ENCODE measurements at regions not wholly inside any gene's neighbourhood (a gene's known extent, or its start where the extent isn't known, plus 50 kb on each side); places are given as distances from the start of the nearest gene placed in this dataset.
A peak's percentile ranks its signal among the peaks of the same experiment; 100 is the strongest.
"Not testable (repeated sequence)": the region's sequence is repeated elsewhere in the genome, so short reads cannot be mapped to it uniquely, and the experiment has no call there.

GRCh38 chr2:149733936-149734685 is 146.5 kb upstream of the MMADHC start:
- DNase-seq: no peak

- DNase-seq: peak; percentile 4
These were observed 145.2 kb upstream of the MMADHC start for GRCh38 chr2:149732730-149733290.

- DNase-seq: no peak
These were observed 144.6 kb upstream of the MMADHC start for GRCh38 chr2:149732001-149732685.

GRCh38 chr2:149731079-149731478 is 143.5 kb upstream of the MMADHC start:
- no peak for DNase-seq

- DNase-seq: no peak
These were observed 142.0 kb upstream of the MMADHC start for GRCh38 chr2:149729586-149729985.

GRCh38 chr2:149727927-149728326 is 140.4 kb upstream of the MMADHC start:
- DNase-seq: no peak

- DNase-seq: no peak
These were observed 137.7 kb upstream of the MMADHC start for GRCh38 chr2:149725234-149725633.

GRCh38 chr2:149724091-149724490 is 136.5 kb upstream of the MMADHC start:
- DNase-seq: no peak

GRCh38 chr2:149720615-149721014 is 133.0 kb upstream of the MMADHC start:
- no peak for DNase-seq

GRCh38 chr2:149719695-149720094 is 132.1 kb upstream of the MMADHC start:
- DNase-seq: no peak

GRCh38 chr2:149716687-149717086 is 129.1 kb upstream of the MMADHC start:
- DNase-seq: no peak

GRCh38 chr2:149715894-149716293 is 128.3 kb upstream of the MMADHC start:
- no peak for DNase-seq

- DNase-seq: peak; percentile 29
These were observed 127.5 kb upstream of the MMADHC start for GRCh38 chr2:149715005-149715592.

GRCh38 chr2:149709496-149710263 is 122.1 kb upstream of the MMADHC start:
- DNase-seq: no peak

GRCh38 chr2:149703281-149703680 is 115.7 kb upstream of the MMADHC start:
- DNase-seq: no peak

- DNase-seq: no peak
These were observed 115.0 kb upstream of the MMADHC start for GRCh38 chr2:149702571-149702970.

- DNase-seq: no peak
These were observed 113.7 kb upstream of the MMADHC start for GRCh38 chr2:149701241-149701640.

- no peak for DNase-seq
These were observed 105.4 kb upstream of the MMADHC start for GRCh38 chr2:149692961-149693396.

- DNase-seq: no peak
These were observed 103.2 kb upstream of the MMADHC start for GRCh38 chr2:149690825-149691224.

- DNase-seq: no peak
These were observed 99.5 kb upstream of the MMADHC start for GRCh38 chr2:149687052-149687427.

GRCh38 chr2:149686136-149687051 is 98.8 kb upstream of the MMADHC start:
- DNase-seq: no peak

- DNase-seq: not testable (repeated sequence)
These were observed 97.8 kb upstream of the MMADHC start for GRCh38 chr2:149685401-149685800.

All from NCI-H1105 treated with DMSO at 0.1 percent for 48 hours (cell line).